NOMO-1 (cell line): ENCODE measurements at regions not wholly inside any gene's neighbourhood (a gene's known extent, or its start where the extent isn't known, plus 50 kb on each side); places are given as distances from the start of the nearest gene placed in this dataset.
"Not testable (repeated sequence)": the region's sequence is repeated elsewhere in the genome, so short reads cannot be mapped to it uniquely, and the experiment has no call there.

Experiments
- DNase-seq, 2 experiments: peaks; one replicate each; lab custom pipeline; 2025; ENCODE audit not compliant: unreplicated experiment in 2 of 2; lab: John Stamatoyannopoulos, UW

- DNase-seq, result not testable (repeated sequence)
These were observed 481.7 kb upstream of the MARCKS start for GRCh38 chr6:113375466-113375865.

- DNase-seq, result no peak
These were observed 480.9 kb upstream of the MARCKS start for GRCh38 chr6:113375950-113376846.

- DNase-seq, result no peak
These were observed 480.3 kb upstream of the MARCKS start for GRCh38 chr6:113376847-113377165.

GRCh38 chr6:113377362-113377942 lies 479.7 kb upstream of the MARCKS start:
- no peak for DNase-seq

GRCh38 chr6:113380591-113380990 lies 476.6 kb upstream of the MARCKS start:
- no peak for DNase-seq

GRCh38 chr6:113381232-113381631 lies 475.9 kb upstream of the MARCKS start:
- DNase-seq, result no peak

- DNase-seq, result peak; percentile 29 to 76
These were observed 475.2 kb upstream of the MARCKS start for GRCh38 chr6:113381959-113382358.

- no peak for DNase-seq
These were observed 473.4 kb upstream of the MARCKS start for GRCh38 chr6:113383701-113384100.

- DNase-seq, result no peak
These were observed 472.1 kb upstream of the MARCKS start for GRCh38 chr6:113385020-113385431.

- no peak for DNase-seq
These were observed 468.1 kb upstream of the MARCKS start for GRCh38 chr6:113388996-113389395.

GRCh38 chr6:113392551-113393055 lies 464.5 kb upstream of the MARCKS start:
- no peak for DNase-seq

- no peak for DNase-seq
These were observed 462.9 kb upstream of the MARCKS start for GRCh38 chr6:113394216-113394615.

- DNase-seq, result no peak
These were observed 462.4 kb upstream of the MARCKS start for GRCh38 chr6:113394729-113395128.

- DNase-seq, result no peak
These were observed 460.4 kb upstream of the MARCKS start for GRCh38 chr6:113396730-113397129.

GRCh38 chr6:113397236-113397635 lies 459.9 kb upstream of the MARCKS start:
- no peak for DNase-seq

- DNase-seq, result no peak
These were observed 455.9 kb upstream of the MARCKS start for GRCh38 chr6:113401231-113401630.

GRCh38 chr6:113402544-113402943 lies 454.6 kb upstream of the MARCKS start:
- DNase-seq, result no peak

GRCh38 chr6:113403966-113404595 lies 453.1 kb upstream of the MARCKS start:
- no peak for DNase-seq

GRCh38 chr6:113405326-113406047 lies 451.7 kb upstream of the MARCKS start:
- DNase-seq, result no peak

GRCh38 chr6:113406048-113406695 lies 451.0 kb upstream of the MARCKS start:
- no peak for DNase-seq

GRCh38 chr6:113411011-113411410 lies 446.1 kb upstream of the MARCKS start:
- peak; percentile 48 to 73 for DNase-seq
